IMR-90 (cell line): ENCODE measurements at regions not wholly inside any gene's neighbourhood (a gene's known extent, or its start where the extent isn't known, plus 50 kb on each side); places are given as distances from the start of the nearest gene placed in this dataset.

Source experiments
- ATAC-seq: fragments of 200-7000 bp; cut with Tn5 transposase; 2 replicates; pipeline ENCODE4 v1.9.1; 2020; ENCODE audit warnings: low read depth, mild to moderate bottlenecking, moderate library complexity
- BruUV-seq: library from RNA; stranded (reverse); fragments of 400-500 nt; replicated peaks from 2 replicates; lab custom pipeline; 2021; lab: Mats Ljungman, UMichigan
- CTCF ChIA-PET: fragments of 300-600 bp; formaldehyde crosslinking; extraction: SDS; loops from one replicate; lab custom pipeline; 2021; ENCODE audit warnings: antibody characterized with exemption; lab: Yijun Ruan, JAX
- POLR2A ChIA-PET: fragments of 300-600 bp; sonication (Branson Sonifier 250); formaldehyde crosslinking; loops from one replicate; lab custom pipeline; 2022; ENCODE audit warnings: antibody characterized with exemption; ENCODE audit not compliant: unreplicated experiment; lab: Charles Lee
- DNase-seq: peaks from one replicate; pipeline ENCODE4 v3.0.0; 2013
- H2AFZ ChIP-seq: replicated peaks from 2 replicates; pipeline ENCODE3; 2013; ENCODE audit warnings: low read length, mild to moderate bottlenecking; ENCODE audit not compliant: poor library complexity
- H2AK5ac ChIP-seq: 2 replicates; pipeline ENCODE4 v1.6.1; 2013; ENCODE audit warnings: low read depth, low read length, inconsistent platforms
- H2AK9ac ChIP-seq: replicated peaks from 2 replicates; pipeline ENCODE3; 2013; ENCODE audit warnings: mild to moderate bottlenecking, low read depth, low read length, moderate library complexity; ENCODE audit not compliant: poor library complexity
- H2BK120ac ChIP-seq: 2 replicates; pipeline ENCODE4 v1.6.1; 2013; ENCODE audit warnings: low read depth, low read length, inconsistent platforms
- H2BK15ac ChIP-seq: 3 replicates; pipeline ENCODE4 v1.6.1; 2013; ENCODE audit warnings: low read depth, low read length, inconsistent platforms
- H2BK20ac ChIP-seq: 2 replicates; pipeline ENCODE4 v1.6.1; 2013; ENCODE audit warnings: low read depth, mild to moderate bottlenecking, inconsistent platforms, low read length, moderate library complexity
- H2BK5ac ChIP-seq: 2 replicates; pipeline ENCODE4 v1.6.1; 2013; ENCODE audit warnings: mild to moderate bottlenecking, low read depth, low read length, inconsistent platforms; ENCODE audit not compliant: poor library complexity, severe bottlenecking
- H3K14ac ChIP-seq: replicated peaks from 2 replicates; pipeline ENCODE4 v1.6.1; 2013; ENCODE audit warnings: low read depth, low read length, inconsistent platforms
- H3K18ac ChIP-seq: 2 replicates; pipeline ENCODE4 v1.6.1; 2013; ENCODE audit warnings: low read depth, low read length, control low read depth
- H3K23ac ChIP-seq: 2 replicates; pipeline ENCODE4 v1.6.1; 2013; ENCODE audit warnings: low read depth, low read length, inconsistent platforms
- H3K27ac ChIP-seq: 2 replicates; pipeline ENCODE4 v1.5.1; 2013; ENCODE audit warnings: mild to moderate bottlenecking, control low read depth, low read length; ENCODE audit not compliant: insufficient read depth
- H3K27me3 ChIP-seq: 2 replicates; pipeline ENCODE4 v1.6.1; 2013; ENCODE audit warnings: low read length; ENCODE audit not compliant: control insufficient read depth, insufficient read depth
- H3K36me3 ChIP-seq: 2 replicates; pipeline ENCODE4 v1.6.1; 2013; ENCODE audit warnings: low read length, mixed read lengths; ENCODE audit not compliant: control insufficient read depth, insufficient read depth
- H3K4ac ChIP-seq: 2 replicates; pipeline ENCODE4 v1.6.1; 2013; ENCODE audit warnings: low read depth, low read length, inconsistent platforms
- H3K4me1 ChIP-seq: 2 replicates; pipeline ENCODE4 v1.6.1; 2013; ENCODE audit warnings: low read length, mixed read lengths; ENCODE audit not compliant: control insufficient read depth, insufficient read depth
- H3K4me2 ChIP-seq: 2 replicates; pipeline ENCODE4 v1.6.1; 2013; ENCODE audit warnings: low read depth, mild to moderate bottlenecking, control low read depth, low read length, moderate library complexity
- H3K4me3 ChIP-seq: 2 replicates; pipeline ENCODE4 v1.5.1; 2013; ENCODE audit warnings: low read depth, mild to moderate bottlenecking, control low read depth, low read length, moderate library complexity; ENCODE audit not compliant: insufficient read depth
- H3K56ac ChIP-seq: 2 replicates; pipeline ENCODE4 v1.6.1; 2013; ENCODE audit warnings: low read length, inconsistent platforms; ENCODE audit not compliant: insufficient read depth; ENCODE audit errors: extremely low read depth
- H3K79me1 ChIP-seq, 2 experiments: 2 replicates each; pipeline ENCODE4 v1.6.1; 2013; ENCODE audit warnings: low read length in 2 of 2, inconsistent platforms in 1 of 2, low read depth in 1 of 2
- H3K9ac ChIP-seq: 2 replicates; pipeline ENCODE4 v1.6.1; 2013; ENCODE audit warnings: low read depth, low read length, control low read depth
- H3K9me1 ChIP-seq: 2 replicates; pipeline ENCODE4 v1.6.1; 2013; ENCODE audit warnings: low read length, inconsistent platforms; ENCODE audit not compliant: insufficient read depth
- H3K9me3 ChIP-seq: 2 replicates; pipeline ENCODE4 v1.6.1; 2013; ENCODE audit warnings: low read length; ENCODE audit not compliant: control insufficient read depth, insufficient read depth
- H4K20me1 ChIP-seq: 2 replicates; pipeline ENCODE4 v1.6.1; 2013; ENCODE audit warnings: low read length, inconsistent platforms; ENCODE audit not compliant: insufficient read depth
- H4K5ac ChIP-seq: 2 replicates; pipeline ENCODE4 v1.6.1; 2013; ENCODE audit warnings: mild to moderate bottlenecking, low read depth, low read length, control low read depth
- H4K8ac ChIP-seq, 2 experiments: 2 replicates each; pipeline ENCODE4 v1.6.1; 2013; ENCODE audit warnings: low read depth in 2 of 2, low read length in 2 of 2, control low read depth in 1 of 2, inconsistent platforms in 1 of 2
- H4K91ac ChIP-seq: 2 replicates; pipeline ENCODE4 v1.6.1; 2013; ENCODE audit warnings: low read depth, low read length, inconsistent platforms; ENCODE audit not compliant: insufficient read depth
- BHLHE40 ChIP-seq: fragments of 150-350 bp; IDR thresholded peaks from 2 replicates; pipeline ENCODE4 v1.6.1; 2016; ENCODE audit warnings: mild to moderate bottlenecking, low read depth, low read length
- CEBPB ChIP-seq: IDR thresholded peaks from 2 replicates; pipeline ENCODE4 v1.6.1; 2012; ENCODE audit warnings: low read depth, low read length, improper control_type of control experiment
- CHD1 ChIP-seq: IDR thresholded peaks from 2 replicates; pipeline ENCODE4 v1.6.1; 2012; ENCODE audit warnings: low read depth, low read length, improper control_type of control experiment
- MAZ ChIP-seq: IDR thresholded peaks from 2 replicates; pipeline ENCODE4 v1.6.1; 2012; ENCODE audit warnings: low read depth, mild to moderate bottlenecking, low read length, improper control_type of control experiment, moderate library complexity, borderline replicate concordance
- MXI1 ChIP-seq: IDR thresholded peaks from 2 replicates; pipeline ENCODE4 v1.6.1; 2012; ENCODE audit warnings: low read depth, mild to moderate bottlenecking, low read length, moderate library complexity, borderline replicate concordance
- NFE2L2 ChIP-seq: fragments of 150-350 bp; IDR thresholded peaks from 2 replicates; pipeline ENCODE4 v1.6.1; 2016; ENCODE audit warnings: low read depth, mild to moderate bottlenecking, low read length
- POLR2A ChIP-seq: IDR thresholded peaks from 2 replicates; pipeline ENCODE4 v1.6.1; 2012; ENCODE audit warnings: mild to moderate bottlenecking, low read depth, low read length
- RAD21 ChIP-seq: IDR thresholded peaks from 2 replicates; pipeline ENCODE4 v1.6.1; 2012; ENCODE audit warnings: low read length, improper control_type of control experiment
- RCOR1 ChIP-seq: IDR thresholded peaks from 2 replicates; pipeline ENCODE4 v1.6.1; 2012; ENCODE audit warnings: mild to moderate bottlenecking, low read length, improper control_type of control experiment; ENCODE audit not compliant: insufficient replicate concordance
- RFX5 ChIP-seq: IDR thresholded peaks from 2 replicates; pipeline ENCODE4 v1.8.0; 2012; ENCODE audit warnings: low read depth, mild to moderate bottlenecking, low read length, moderate library complexity
- WGBS, 2 experiments: methylation state at CpG; one replicate each; pipeline versions ENCODE4 v1.1.5 to v1.1.7; 2013; ENCODE audit warnings: missing lambda C conversion rate in 2 of 2; ENCODE audit not compliant: insufficient read length in 1 of 2; ENCODE audit errors: extremely low coverage in 2 of 2; 5-methylcytosine and 5-hydroxymethylcytosine counted together
- dilution Hi-C: fragments of 300-500 bp; cut with HindIII; formaldehyde crosslinking; loops from one replicate; pipeline ENCODE4 v1.14.3; 2018; ENCODE audit warnings: low sequenced_read_pairs; ENCODE audit not compliant: unreplicated experiment
- in situ Hi-C: fragments of 300-500 bp; cut with MboI; formaldehyde crosslinking; loops from 3 replicates; pipeline ENCODE4 v1.14.3; 2019; ENCODE audit warnings: low sequenced_read_pairs, inconsistent platforms, mixed read lengths
- intact Hi-C: fragments of 100-400 bp; cut with micrococcal nuclease; formaldehyde crosslinking; loops from 2 replicates; pipeline ENCODE4 v1.10.0; 2022
- TF ChIP-seq, protein P1 (sequence below): fragments of 150-350 bp; IDR thresholded peaks from 2 replicates; pipeline ENCODE4 v1.6.1; 2016; ENCODE audit warnings: low read depth, mild to moderate bottlenecking, low read length, moderate library complexity, borderline replicate concordance
- TF ChIP-seq, protein P2 (sequence below): conservative IDR thresholded peaks from 2 replicates; pipeline ENCODE4 v1.5.1; 2012; ENCODE audit warnings: mild to moderate bottlenecking, low read depth, low read length, improper control_type of control experiment
- TF ChIP-seq, protein P3 (sequence below): fragments of 150-350 bp; IDR thresholded peaks from 2 replicates; pipeline ENCODE4 v1.6.1; 2017; ENCODE audit warnings: mild to moderate bottlenecking, antibody characterized with exemption, low read length, low read depth

DNA sequence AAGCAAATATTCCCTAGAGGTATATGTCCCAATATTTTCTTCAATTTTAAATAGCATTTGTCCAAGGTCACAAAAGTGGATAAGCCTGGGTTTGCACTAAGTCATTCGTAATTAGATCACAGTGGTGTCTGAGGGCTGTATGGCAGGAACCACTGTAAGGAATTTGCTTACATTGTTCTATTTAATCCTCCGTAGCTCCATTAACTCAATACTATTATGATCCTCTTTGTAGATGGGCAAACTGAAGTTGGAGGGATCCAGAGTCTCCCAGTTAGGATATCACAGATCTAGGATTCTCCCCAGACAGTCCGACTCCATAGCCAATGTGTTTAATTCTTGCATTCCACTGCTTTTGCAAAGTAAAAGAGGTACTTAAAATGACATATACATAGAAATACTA is 242.7 kb upstream of the DCAF8L1 start:
- TF ChIP-seq MAZ (no peak), RCOR1 (no peak), RAD21 (no peak), NFE2L2 (no peak), CEBPB (no peak), CHD1 (no peak), RFX5 (no peak), MXI1 (no peak), POLR2A (no peak), BHLHE40 (no peak)
- TF ChIP-seq, protein P1, sequence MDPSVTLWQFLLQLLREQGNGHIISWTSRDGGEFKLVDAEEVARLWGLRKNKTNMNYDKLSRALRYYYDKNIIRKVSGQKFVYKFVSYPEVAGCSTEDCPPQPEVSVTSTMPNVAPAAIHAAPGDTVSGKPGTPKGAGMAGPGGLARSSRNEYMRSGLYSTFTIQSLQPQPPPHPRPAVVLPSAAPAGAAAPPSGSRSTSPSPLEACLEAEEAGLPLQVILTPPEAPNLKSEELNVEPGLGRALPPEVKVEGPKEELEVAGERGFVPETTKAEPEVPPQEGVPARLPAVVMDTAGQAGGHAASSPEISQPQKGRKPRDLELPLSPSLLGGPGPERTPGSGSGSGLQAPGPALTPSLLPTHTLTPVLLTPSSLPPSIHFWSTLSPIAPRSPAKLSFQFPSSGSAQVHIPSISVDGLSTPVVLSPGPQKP = no peak
- TF ChIP-seq, protein P2, sequence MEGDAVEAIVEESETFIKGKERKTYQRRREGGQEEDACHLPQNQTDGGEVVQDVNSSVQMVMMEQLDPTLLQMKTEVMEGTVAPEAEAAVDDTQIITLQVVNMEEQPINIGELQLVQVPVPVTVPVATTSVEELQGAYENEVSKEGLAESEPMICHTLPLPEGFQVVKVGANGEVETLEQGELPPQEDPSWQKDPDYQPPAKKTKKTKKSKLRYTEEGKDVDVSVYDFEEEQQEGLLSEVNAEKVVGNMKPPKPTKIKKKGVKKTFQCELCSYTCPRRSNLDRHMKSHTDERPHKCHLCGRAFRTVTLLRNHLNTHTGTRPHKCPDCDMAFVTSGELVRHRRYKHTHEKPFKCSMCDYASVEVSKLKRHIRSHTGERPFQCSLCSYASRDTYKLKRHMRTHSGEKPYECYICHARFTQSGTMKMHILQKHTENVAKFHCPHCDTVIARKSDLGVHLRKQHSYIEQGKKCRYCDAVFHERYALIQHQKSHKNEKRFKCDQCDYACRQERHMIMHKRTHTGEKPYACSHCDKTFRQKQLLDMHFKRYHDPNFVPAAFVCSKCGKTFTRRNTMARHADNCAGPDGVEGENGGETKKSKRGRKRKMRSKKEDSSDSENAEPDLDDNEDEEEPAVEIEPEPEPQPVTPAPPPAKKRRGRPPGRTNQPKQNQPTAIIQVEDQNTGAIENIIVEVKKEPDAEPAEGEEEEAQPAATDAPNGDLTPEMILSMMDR = no peak
- TF ChIP-seq, protein P3, sequence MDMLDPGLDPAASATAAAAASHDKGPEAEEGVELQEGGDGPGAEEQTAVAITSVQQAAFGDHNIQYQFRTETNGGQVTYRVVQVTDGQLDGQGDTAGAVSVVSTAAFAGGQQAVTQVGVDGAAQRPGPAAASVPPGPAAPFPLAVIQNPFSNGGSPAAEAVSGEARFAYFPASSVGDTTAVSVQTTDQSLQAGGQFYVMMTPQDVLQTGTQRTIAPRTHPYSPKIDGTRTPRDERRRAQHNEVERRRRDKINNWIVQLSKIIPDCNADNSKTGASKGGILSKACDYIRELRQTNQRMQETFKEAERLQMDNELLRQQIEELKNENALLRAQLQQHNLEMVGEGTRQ = no peak
- POLR2A ChIA-PET = no interaction called here
- no peak overlapping the region for H3K27ac ChIP-seq
- H2AK9ac ChIP-seq = no peak overlapping the region
- H2BK120ac ChIP-seq = no peak overlapping the region
- no peak overlapping the region for H3K23ac ChIP-seq
- no peak overlapping the region for H2BK5ac ChIP-seq
- WGBS, 2 experiments = no CpG with 5 or more reads among the region's 3 CpGs
- H4K8ac ChIP-seq = no peak overlapping the region
- no peak overlapping the region for H3K14ac ChIP-seq
- no peaks in the 10 kb centered on the region for H3K27me3 ChIP-seq
- no peaks in the 10 kb centered on the region for H3K4me1 ChIP-seq
- H3K56ac ChIP-seq = no peak overlapping the region
- H3K4ac ChIP-seq = no peak overlapping the region
- no peak overlapping the region for H4K91ac ChIP-seq
- no peak overlapping the region for H2BK20ac ChIP-seq
- H3K79me1 ChIP-seq = no peaks in the 10 kb centered on the region
- ATAC-seq (no peak), DNase-seq (no peak)
- no peak overlapping the region for H3K4me3 ChIP-seq
- no peak overlapping the region for H2AFZ ChIP-seq
- no peaks in the 10 kb centered on the region for H4K20me1 ChIP-seq
- no peak overlapping the region for H2BK15ac ChIP-seq
- no peak overlapping the region for H3K9ac ChIP-seq
- no TSS peak for BruUV-seq
- H3K18ac ChIP-seq = no peak overlapping the region
- CTCF ChIA-PET = no interaction called here
- H3K4me2 ChIP-seq = no peak overlapping the region
- dilution Hi-C loops = no loop called here
- no peaks in the 10 kb centered on the region for H3K9me1 ChIP-seq
- H3K9me3 ChIP-seq = no peaks in the 10 kb centered on the region
- in situ Hi-C loops = no loop called here
- no peak overlapping the region for H4K5ac ChIP-seq
- H3K36me3 ChIP-seq = no peaks in the 10 kb centered on the region
- no peak overlapping the region for H2AK5ac ChIP-seq
- intact Hi-C loops = no loop called here
